H1 (cell line): ENCODE measurements at regions not wholly inside any gene's neighbourhood (a gene's known extent, or its start where the extent isn't known, plus 50 kb on each side); places are given as distances from the start of the nearest gene placed in this dataset.

Experiments
- CEBPB ChIP-seq: IDR thresholded peaks from 2 replicates; pipeline ENCODE4 v1.6.1; 2012; ENCODE audit warnings: low read depth, low read length
- CTCF ChIP-seq, 3 experiments: IDR thresholded peaks; 1 replicate in 2 of 3; 2 replicates in 1 of 3; pipeline versions ENCODE4 v1.5.1 to v1.6.1; 2011; ENCODE audit warnings: low read length in 3 of 3, mild to moderate bottlenecking in 3 of 3, inconsistent platforms in 2 of 3, low read depth in 1 of 3, moderate library complexity in 1 of 3; ENCODE audit not compliant: insufficient read depth in 1 of 3; ENCODE audit errors: control extremely low read depth in 1 of 3
- HDAC2 ChIP-seq, 2 experiments: fragments of 300-600 bp in 1 of 2; sonication (generic) in 1 of 2; IDR thresholded peaks; 2 replicates each; pipeline ENCODE4 v1.6.1; 2011 to 2012; ENCODE audit warnings: low read depth in 2 of 2, low read length in 2 of 2, mild to moderate bottlenecking in 2 of 2, moderate library complexity in 2 of 2, borderline replicate concordance in 1 of 2, inconsistent platforms in 1 of 2
- MAFK ChIP-seq: IDR thresholded peaks from 2 replicates; pipeline ENCODE4 v1.6.1; 2012; ENCODE audit warnings: low read depth, mild to moderate bottlenecking, improper control_type of control experiment, low read length
- POLR2A ChIP-seq, 2 experiments: IDR thresholded peaks; 1 replicate in 1 of 2; 2 replicates in 1 of 2; pipeline ENCODE4 v1.6.1; 2011; ENCODE audit warnings: low read depth in 2 of 2, low read length in 2 of 2, mild to moderate bottlenecking in 2 of 2; ENCODE audit errors: control extremely low read depth in 1 of 2
- RFX5 ChIP-seq: IDR thresholded peaks from 2 replicates; pipeline ENCODE4 v1.6.1; 2011; ENCODE audit warnings: low read depth, low read length, improper control_type of control experiment, borderline replicate concordance

DNA sequence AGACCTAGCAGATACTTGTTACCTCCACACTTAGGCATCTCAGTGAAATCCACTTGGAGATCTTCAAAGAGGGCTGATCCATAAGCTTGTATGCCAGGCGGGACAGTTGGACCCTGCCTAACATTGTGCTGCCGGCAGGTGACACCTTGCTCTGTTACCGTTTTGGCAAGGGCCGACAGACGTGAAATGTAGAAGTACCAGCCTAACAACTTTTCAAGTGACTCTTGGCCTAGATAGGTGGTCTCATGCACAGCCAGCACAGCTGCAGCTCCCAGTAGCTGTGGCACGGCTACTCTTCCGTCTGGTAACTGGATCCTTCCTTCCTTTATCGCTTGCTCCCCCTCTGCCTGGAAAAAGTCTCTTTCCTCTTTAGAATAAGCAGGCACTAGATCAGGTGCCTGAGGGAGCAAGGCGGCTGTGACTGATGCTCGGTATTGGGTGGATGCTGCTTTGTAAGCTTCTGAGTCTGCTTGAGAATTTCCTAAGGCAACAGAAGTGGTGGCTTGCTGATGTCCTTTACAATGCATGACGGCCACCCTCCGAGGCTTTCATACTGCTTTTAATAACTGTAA, 713.5 kb downstream of the AMY1C start:
- no peak for TF ChIP-seq MAFK
- no peak for TF ChIP-seq CTCF (IDR thresholded peaks at IDR 0.05; ENCODE audit: control extremely low read depth in 1 of 3, insufficient read depth in 1 of 3, low read depth in 1 of 3, low read length in 3 of 3)
- TF ChIP-seq POLR2A (IDR thresholded peaks at IDR 0.05; ENCODE audit: control extremely low read depth in 1 of 2, low read depth in 2 of 2, low read length in 2 of 2), result no peak
- TF ChIP-seq CEBPB, result no peak
- TF ChIP-seq HDAC2 (IDR thresholded peaks at IDR 0.05; ENCODE audit: borderline replicate concordance in 1 of 2, low read depth in 2 of 2, low read length in 2 of 2), result no peak
- TF ChIP-seq RFX5, result no peak
